A673 (cell line): ENCODE measurements at regions not wholly inside any gene's neighbourhood (a gene's known extent, or its start where the extent isn't known, plus 50 kb on each side); places are given as distances from the start of the nearest gene placed in this dataset.

Experiments used
- BruUV-seq: library from RNA; stranded (reverse); fragments of 400-500 nt; replicated peaks from 2 replicates; lab custom pipeline; 2021; lab: Mats Ljungman, UMichigan
- CTCF ChIA-PET: fragments of 300-600 bp; sonication (Branson Sonifier 250); formaldehyde crosslinking; loops from one replicate; lab custom pipeline; 2022; ENCODE audit warnings: antibody characterized with exemption; lab: Charles Lee
- POLR2A ChIA-PET: fragments of 300-600 bp; sonication (Branson Sonifier 250); formaldehyde crosslinking; loops from one replicate; lab custom pipeline; 2022; ENCODE audit warnings: antibody characterized with exemption; ENCODE audit not compliant: low non-redundant PET; lab: Charles Lee
- DNase-seq: peaks from one replicate; pipeline ENCODE4 v3.0.0-alpha.2; 2015; ENCODE audit warnings: low spot score
- H3K27ac ChIP-seq: fragments of 200-600 bp; sonication (generic); 2 replicates; pipeline ENCODE4 v1.5.1; 2016; ENCODE audit warnings: mixed run types, low read depth, mild to moderate bottlenecking, mixed read lengths, antibody characterized with exemption, low read length; ENCODE audit not compliant: poor library complexity, severe bottlenecking
- H3K27me3 ChIP-seq: fragments of 200-600 bp; sonication (generic); replicated peaks from 2 replicates; pipeline ENCODE4 v1.6.1; 2017; ENCODE audit warnings: mixed run types, low read depth, mild to moderate bottlenecking, mixed read lengths, antibody characterized with exemption, low read length; ENCODE audit not compliant: insufficient read depth, poor library complexity
- H3K36me3 ChIP-seq: fragments of 200-600 bp; sonication (generic); 2 replicates; pipeline ENCODE4 v1.6.1; 2016; ENCODE audit warnings: mixed run types, mild to moderate bottlenecking, mixed read lengths, antibody characterized with exemption, low read length; ENCODE audit not compliant: insufficient read depth, poor library complexity, severe bottlenecking
- H3K4me1 ChIP-seq: fragments of 200-600 bp; sonication (generic); 2 replicates; pipeline ENCODE4 v1.6.1; 2017; ENCODE audit warnings: mixed run types, mild to moderate bottlenecking, mixed read lengths, antibody characterized with exemption, low read length; ENCODE audit not compliant: insufficient read depth, poor library complexity, severe bottlenecking
- H3K4me3 ChIP-seq: fragments of 200-600 bp; sonication (generic); 2 replicates; pipeline ENCODE4 v1.5.1; 2016; ENCODE audit warnings: low read depth, mixed run types, mild to moderate bottlenecking, mixed read lengths, low read length; ENCODE audit not compliant: poor library complexity, severe bottlenecking
- H3K9me3 ChIP-seq: fragments of 200-600 bp; sonication (generic); 2 replicates; pipeline ENCODE4 v1.6.1; 2016; ENCODE audit warnings: mixed run types, low read depth, mild to moderate bottlenecking, mixed read lengths, antibody characterized with exemption, low read length; ENCODE audit not compliant: poor library complexity, severe bottlenecking
- EZH2 ChIP-seq: fragments of 200-600 bp; sonication (generic); IDR thresholded peaks from 2 replicates; pipeline ENCODE4 v1.6.1; 2017; ENCODE audit warnings: borderline replicate concordance, low read depth, mild to moderate bottlenecking, mixed read lengths, antibody characterized with exemption, low read length; ENCODE audit not compliant: poor library complexity, severe bottlenecking
- intact Hi-C: fragments of 100-400 bp; cut with micrococcal nuclease; formaldehyde crosslinking; loops from one replicate; pipeline ENCODE4 v1.10.0; 2022; ENCODE audit not compliant: unreplicated experiment
- TF ChIP-seq, protein P1 (sequence below): fragments of 300-800, 200-600 bp; sonication (generic); conservative IDR thresholded peaks from 2 replicates; pipeline ENCODE4 v1.5.1; 2017; ENCODE audit warnings: low read depth, mild to moderate bottlenecking, antibody characterized with exemption, low read length, moderate library complexity, mixed read lengths

GRCh38 chr18:3356614-3357013 lies 93.4 kb upstream of the TGIF1 start:
- POLR2A ChIA-PET = no interaction called here
- Histone ChIP-seq H3K27me3 (no peaks in the 10 kb centered on the region), H3K9me3 (no peaks in the 10 kb centered on the region), H3K36me3 (no peaks in the 10 kb centered on the region), H3K27ac (no peak overlapping the region), H3K4me3 (no peak overlapping the region), H3K4me1 (no peaks in the 10 kb centered on the region)
- no TSS peak for BruUV-seq
- intact Hi-C loops = no loop called here
- CTCF ChIA-PET = no interaction called here
- no peak for DNase-seq
- TF ChIP-seq, protein P1, sequence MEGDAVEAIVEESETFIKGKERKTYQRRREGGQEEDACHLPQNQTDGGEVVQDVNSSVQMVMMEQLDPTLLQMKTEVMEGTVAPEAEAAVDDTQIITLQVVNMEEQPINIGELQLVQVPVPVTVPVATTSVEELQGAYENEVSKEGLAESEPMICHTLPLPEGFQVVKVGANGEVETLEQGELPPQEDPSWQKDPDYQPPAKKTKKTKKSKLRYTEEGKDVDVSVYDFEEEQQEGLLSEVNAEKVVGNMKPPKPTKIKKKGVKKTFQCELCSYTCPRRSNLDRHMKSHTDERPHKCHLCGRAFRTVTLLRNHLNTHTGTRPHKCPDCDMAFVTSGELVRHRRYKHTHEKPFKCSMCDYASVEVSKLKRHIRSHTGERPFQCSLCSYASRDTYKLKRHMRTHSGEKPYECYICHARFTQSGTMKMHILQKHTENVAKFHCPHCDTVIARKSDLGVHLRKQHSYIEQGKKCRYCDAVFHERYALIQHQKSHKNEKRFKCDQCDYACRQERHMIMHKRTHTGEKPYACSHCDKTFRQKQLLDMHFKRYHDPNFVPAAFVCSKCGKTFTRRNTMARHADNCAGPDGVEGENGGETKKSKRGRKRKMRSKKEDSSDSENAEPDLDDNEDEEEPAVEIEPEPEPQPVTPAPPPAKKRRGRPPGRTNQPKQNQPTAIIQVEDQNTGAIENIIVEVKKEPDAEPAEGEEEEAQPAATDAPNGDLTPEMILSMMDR = no peak
- TF ChIP-seq EZH2 = no peak

GRCh38 chr18:3357516-3357915 lies 92.5 kb upstream of the TGIF1 start:
- BruUV-seq = no TSS peak
- TF ChIP-seq, protein P1 = no peak
- no peak for TF ChIP-seq EZH2
- ChIA-PET POLR2A (no interaction called here), CTCF (no interaction called here)
- DNase-seq = no peak
- Histone ChIP-seq H3K4me3 (no peak overlapping the region), H3K36me3 (no peaks in the 10 kb centered on the region), H3K4me1 (no peaks in the 10 kb centered on the region), H3K27ac (no peak overlapping the region), H3K27me3 (no peaks in the 10 kb centered on the region), H3K9me3 (no peaks in the 10 kb centered on the region)
- intact Hi-C loops = no loop called here

DNA sequence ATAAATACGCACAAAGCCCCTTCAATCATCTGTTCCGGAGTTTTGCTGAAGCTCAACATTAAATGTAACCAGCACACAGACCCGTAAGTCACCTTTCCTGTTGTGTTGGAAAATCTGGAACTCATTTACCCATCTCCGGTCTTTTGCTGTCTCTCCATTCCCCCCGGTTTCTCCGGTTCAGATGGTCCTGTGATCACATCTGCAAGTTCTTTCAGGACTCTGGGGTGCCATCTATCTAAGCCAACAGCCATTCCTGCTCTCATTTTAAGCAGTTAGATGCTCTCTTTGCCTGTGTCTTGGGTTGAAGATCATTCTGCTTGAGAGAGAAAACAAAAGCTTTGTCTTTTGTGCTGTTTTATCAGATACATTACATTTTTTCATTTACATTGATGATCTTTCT lies 91.7 kb upstream of the TGIF1 start:
- TF ChIP-seq EZH2 = no peak
- TF ChIP-seq, protein P1 = no peak
- Histone ChIP-seq H3K27me3 (no peaks in the 10 kb centered on the region), H3K4me1 (no peaks in the 10 kb centered on the region), H3K9me3 (no peaks in the 10 kb centered on the region), H3K4me3 (no peak overlapping the region), H3K36me3 (no peaks in the 10 kb centered on the region), H3K27ac (no peak overlapping the region)
- ChIA-PET CTCF (no interaction called here), POLR2A (no interaction called here)
- no peak for DNase-seq
- no TSS peak for BruUV-seq
- intact Hi-C loops = no loop called here
